DMS114 treated with DMSO at 0.1 percent for 48 hours (cell line): ENCODE measurements at regions not wholly inside any gene's neighbourhood (a gene's known extent, or its start where the extent isn't known, plus 50 kb on each side); places are given as distances from the start of the nearest gene placed in this dataset.

Experiments
- DNase-seq: peaks from one replicate; lab custom pipeline; 2025; ENCODE audit not compliant: unreplicated experiment; lab: John Stamatoyannopoulos, UW

- DNase-seq = no peak
Measured at GRCh38 chr3:83882701-83883100, 1076.1 kb upstream of the CADM2 start.

GRCh38 chr3:83890039-83890762 lies 1068.6 kb upstream of the CADM2 start:
- DNase-seq = no peak

- DNase-seq = no peak
Measured at GRCh38 chr3:83890763-83891135, 1068.0 kb upstream of the CADM2 start.

GRCh38 chr3:83894223-83894622 lies 1064.6 kb upstream of the CADM2 start:
- DNase-seq = no peak

- DNase-seq = no peak
Measured at GRCh38 chr3:83895892-83896291, 1062.9 kb upstream of the CADM2 start.

GRCh38 chr3:83902787-83903533 lies 1055.8 kb upstream of the CADM2 start:
- DNase-seq = no peak

- DNase-seq = no peak
Measured at GRCh38 chr3:83913381-83913780, 1045.4 kb upstream of the CADM2 start.

- DNase-seq = no peak
Measured at GRCh38 chr3:83926291-83926690, 1032.5 kb upstream of the CADM2 start.

GRCh38 chr3:83928391-83928790 lies 1030.4 kb upstream of the CADM2 start:
- DNase-seq = no peak

- DNase-seq = no peak
Measured at GRCh38 chr3:83928903-83929302, 1029.9 kb upstream of the CADM2 start.

- DNase-seq = no peak
Measured at GRCh38 chr3:83934192-83935021, 1024.4 kb upstream of the CADM2 start.

- DNase-seq = no peak
Measured at GRCh38 chr3:83938491-83938890, 1020.3 kb upstream of the CADM2 start.

GRCh38 chr3:83941990-83942745 lies 1016.6 kb upstream of the CADM2 start:
- no peak for DNase-seq

GRCh38 chr3:83946049-83946448 lies 1012.7 kb upstream of the CADM2 start:
- no peak for DNase-seq

GRCh38 chr3:83946554-83946953 lies 1012.2 kb upstream of the CADM2 start:
- DNase-seq = peak; percentile 2

- DNase-seq = no peak
Measured at GRCh38 chr3:83948771-83949170, 1010.0 kb upstream of the CADM2 start.

GRCh38 chr3:83953417-83954089 lies 1005.2 kb upstream of the CADM2 start:
- DNase-seq = no peak

GRCh38 chr3:83956431-83956830 lies 1002.4 kb upstream of the CADM2 start:
- no peak for DNase-seq

- DNase-seq = no peak
Measured at GRCh38 chr3:83968356-83968755, 990.4 kb upstream of the CADM2 start.

- no peak for DNase-seq
Measured at GRCh38 chr3:83971666-83972065, 987.1 kb upstream of the CADM2 start.
